B cell (primary cell): ENCODE measurements at regions not wholly inside any gene's neighbourhood (a gene's known extent, or its start where the extent isn't known, plus 50 kb on each side); places are given as distances from the start of the nearest gene placed in this dataset.

Source experiments
- EZH2 ChIP-seq: IDR thresholded peaks from 2 replicates; pipeline ENCODE4 v1.6.1; 2012; ENCODE audit warnings: borderline replicate concordance, low read depth, mild to moderate bottlenecking, moderate library complexity, low read length; ENCODE audit not compliant: insufficient read depth, poor library complexity, severe bottlenecking
- TF ChIP-seq, protein P1 (sequence below): fragments of 200-600 bp; IDR thresholded peaks from one replicate; pipeline ENCODE4 v1.8.0; 2022; ENCODE audit warnings: antibody characterized with exemption, mild to moderate bottlenecking

DNA sequence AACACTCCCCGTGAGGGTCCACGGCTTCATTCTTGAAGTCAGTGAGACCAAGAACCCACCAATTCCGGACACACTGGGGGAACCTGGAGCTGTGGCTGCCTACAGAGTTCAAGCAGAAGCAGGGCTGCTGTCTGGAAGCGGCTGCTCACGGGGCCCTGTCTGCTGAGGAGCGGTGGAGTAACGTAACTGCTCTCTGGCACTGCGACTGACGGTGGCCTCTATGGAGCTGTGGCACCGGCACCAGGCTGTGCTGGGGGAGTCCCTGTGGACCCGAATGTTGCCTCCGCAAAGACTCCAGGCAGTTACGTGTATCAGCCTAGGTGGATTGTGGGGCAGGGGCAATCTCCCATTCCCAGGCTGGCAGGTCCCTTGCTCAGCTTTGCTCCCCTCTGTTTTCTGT is 703.3 kb upstream of the FRG1 start:
- TF ChIP-seq, protein P1, sequence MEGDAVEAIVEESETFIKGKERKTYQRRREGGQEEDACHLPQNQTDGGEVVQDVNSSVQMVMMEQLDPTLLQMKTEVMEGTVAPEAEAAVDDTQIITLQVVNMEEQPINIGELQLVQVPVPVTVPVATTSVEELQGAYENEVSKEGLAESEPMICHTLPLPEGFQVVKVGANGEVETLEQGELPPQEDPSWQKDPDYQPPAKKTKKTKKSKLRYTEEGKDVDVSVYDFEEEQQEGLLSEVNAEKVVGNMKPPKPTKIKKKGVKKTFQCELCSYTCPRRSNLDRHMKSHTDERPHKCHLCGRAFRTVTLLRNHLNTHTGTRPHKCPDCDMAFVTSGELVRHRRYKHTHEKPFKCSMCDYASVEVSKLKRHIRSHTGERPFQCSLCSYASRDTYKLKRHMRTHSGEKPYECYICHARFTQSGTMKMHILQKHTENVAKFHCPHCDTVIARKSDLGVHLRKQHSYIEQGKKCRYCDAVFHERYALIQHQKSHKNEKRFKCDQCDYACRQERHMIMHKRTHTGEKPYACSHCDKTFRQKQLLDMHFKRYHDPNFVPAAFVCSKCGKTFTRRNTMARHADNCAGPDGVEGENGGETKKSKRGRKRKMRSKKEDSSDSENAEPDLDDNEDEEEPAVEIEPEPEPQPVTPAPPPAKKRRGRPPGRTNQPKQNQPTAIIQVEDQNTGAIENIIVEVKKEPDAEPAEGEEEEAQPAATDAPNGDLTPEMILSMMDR: no peak
- no peak for TF ChIP-seq EZH2
